Activated T-cell treated with anti-CD3 and anti-CD28 coated beads for 24 hours (primary cell): ENCODE measurements at regions not wholly inside any gene's neighbourhood (a gene's known extent, or its start where the extent isn't known, plus 50 kb on each side); places are given as distances from the start of the nearest gene placed in this dataset.
A peak's percentile ranks its signal among the peaks of the same experiment; 100 is the strongest.
"Not testable (repeated sequence)": the region's sequence is repeated elsewhere in the genome, so short reads cannot be mapped to it uniquely, and the experiment has no call there.

Experiments
- DNase-seq: peaks from one replicate; pipeline ENCODE4 v3.0.0-alpha.2; 2020; ENCODE audit warnings: low read depth

- DNase-seq = not testable (repeated sequence)
Measured at GRCh38 chr11:14573539-14574057, 53.4 kb upstream of the PSMA1 start.

GRCh38 chr11:14577292-14577691 is 57.1 kb upstream of the PSMA1 start:
- no peak for DNase-seq

GRCh38 chr11:14577835-14578529 is 57.8 kb upstream of the PSMA1 start:
- no peak for DNase-seq

GRCh38 chr11:14578541-14578956 is 58.4 kb upstream of the PSMA1 start:
- DNase-seq = peak; percentile 52

- DNase-seq = no peak
Measured at GRCh38 chr11:14579646-14580045, 59.5 kb upstream of the PSMA1 start.

GRCh38 chr11:14582793-14583192 is 60.8 kb upstream of the PDE3B start:
- DNase-seq = no peak

GRCh38 chr11:14583252-14584034 is 60.2 kb upstream of the PDE3B start:
- no peak for DNase-seq

GRCh38 chr11:14584035-14584363 is 59.6 kb upstream of the PDE3B start:
- no peak for DNase-seq

- DNase-seq = no peak
Measured at GRCh38 chr11:14584595-14584994, 59.0 kb upstream of the PDE3B start.

- no peak for DNase-seq
Measured at GRCh38 chr11:14585438-14585837, 58.2 kb upstream of the PDE3B start.

GRCh38 chr11:14587258-14587657 is 56.3 kb upstream of the PDE3B start:
- DNase-seq = no peak

GRCh38 chr11:14588681-14589080 is 54.9 kb upstream of the PDE3B start:
- DNase-seq = no peak

- DNase-seq = no peak
Measured at GRCh38 chr11:14589421-14589820, 54.2 kb upstream of the PDE3B start.

- DNase-seq = not testable (repeated sequence)
Measured at GRCh38 chr11:14591046-14591445, 52.6 kb upstream of the PDE3B start.

GRCh38 chr11:14593671-14594070 is 49.9 kb upstream of the PDE3B start:
- no peak for DNase-seq
